ENCODE measurements at regions not wholly inside any gene's neighbourhood (a gene's known extent, or its start where the extent isn't known, plus 50 kb on each side); places are given as distances from the start of the nearest gene placed in this dataset.

DNA sequence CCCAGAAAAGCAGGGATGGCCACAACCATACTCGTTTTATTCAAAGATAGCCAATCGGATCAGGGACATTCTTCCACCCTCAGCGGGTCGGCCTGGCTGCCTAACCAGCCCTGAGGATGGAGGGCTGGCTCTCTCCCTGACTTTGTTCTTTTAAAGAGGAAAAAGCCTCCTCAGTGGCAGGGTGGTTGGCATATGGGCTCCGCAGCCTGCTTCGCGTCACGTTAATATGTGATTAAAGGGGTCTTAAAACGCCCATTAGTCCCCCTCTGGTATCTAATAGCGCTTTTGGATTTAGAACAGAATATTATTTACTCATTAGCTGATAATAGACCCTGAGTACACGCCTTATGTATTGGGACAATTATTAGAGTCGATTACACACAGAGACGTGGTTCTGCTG lies 199.4 kb downstream of the PHETA1 start:
- TF ChIP-seq CTCF (IDR thresholded peaks at IDR 0.05; ENCODE audit: control extremely low read depth in 1 of 3, insufficient read depth in 1 of 3, low read depth in 1 of 3, low read length in 3 of 3) (no peak), EZH2 (IDR thresholded peaks at IDR 0.05; ENCODE audit: low read depth, low read length, severe bottlenecking) (no peak), POLR2A (IDR thresholded peaks at IDR 0.05; ENCODE audit: control extremely low read depth in 1 of 2, low read depth in 2 of 2, low read length in 2 of 2) (no peak), CHD2 (IDR thresholded peaks at IDR 0.05; ENCODE audit: low read length) (no peak)
- TF ChIP-seq, protein P1, sequence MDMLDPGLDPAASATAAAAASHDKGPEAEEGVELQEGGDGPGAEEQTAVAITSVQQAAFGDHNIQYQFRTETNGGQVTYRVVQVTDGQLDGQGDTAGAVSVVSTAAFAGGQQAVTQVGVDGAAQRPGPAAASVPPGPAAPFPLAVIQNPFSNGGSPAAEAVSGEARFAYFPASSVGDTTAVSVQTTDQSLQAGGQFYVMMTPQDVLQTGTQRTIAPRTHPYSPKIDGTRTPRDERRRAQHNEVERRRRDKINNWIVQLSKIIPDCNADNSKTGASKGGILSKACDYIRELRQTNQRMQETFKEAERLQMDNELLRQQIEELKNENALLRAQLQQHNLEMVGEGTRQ (IDR thresholded peaks at IDR 0.05; ENCODE audit: low read length): no peak
